ENCODE measurements at regions not wholly inside any gene's neighbourhood (a gene's known extent, or its start where the extent isn't known, plus 50 kb on each side); places are given as distances from the start of the nearest gene placed in this dataset.

DNA sequence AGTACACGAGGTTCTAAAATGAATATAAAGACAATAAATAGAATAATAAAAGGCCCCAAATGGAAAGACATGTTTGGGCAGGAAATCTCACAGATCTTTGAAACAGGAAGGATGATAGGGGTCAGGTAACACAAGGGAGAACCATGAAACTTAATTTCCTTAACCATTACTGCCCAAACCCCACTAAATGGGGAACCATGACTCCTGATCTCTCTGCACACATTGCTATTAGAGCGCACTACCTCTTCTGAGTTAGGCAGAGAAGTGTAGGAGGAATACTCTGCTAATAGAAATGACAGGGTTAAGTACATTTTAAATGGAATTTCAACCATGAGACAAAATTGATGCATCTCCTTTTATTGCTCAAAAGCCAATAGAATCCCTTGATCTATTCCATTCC is 213.7 kb upstream of the SETBP1 start:
- no peak for DNase-seq

GRCh38 chr18:44467718-44468117 is 213.0 kb upstream of the SETBP1 start:
- DNase-seq = no peak

- DNase-seq = no peak
Measured at GRCh38 chr18:44473394-44474066, 207.2 kb upstream of the SETBP1 start.

DNA sequence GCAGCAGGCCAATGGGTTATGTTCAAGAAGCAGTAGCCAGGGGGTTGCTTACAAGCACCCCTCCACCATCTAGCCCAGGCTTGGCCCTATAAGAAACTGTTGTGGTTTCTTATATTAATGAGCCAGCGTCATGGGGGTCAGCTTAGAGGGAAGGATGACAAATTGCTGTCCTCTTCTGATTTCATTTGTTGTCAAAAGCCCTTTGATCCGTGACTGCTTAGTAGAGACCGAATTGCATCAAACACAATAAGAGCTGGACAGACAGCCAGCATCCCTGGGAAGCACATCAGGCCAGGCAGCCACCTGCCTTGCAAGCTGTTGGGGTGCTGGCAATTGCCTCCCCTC is 206.6 kb upstream of the SETBP1 start:
- no peak for DNase-seq

- DNase-seq = no peak
Measured at GRCh38 chr18:44474591-44474990, 206.1 kb upstream of the SETBP1 start.

DNA sequence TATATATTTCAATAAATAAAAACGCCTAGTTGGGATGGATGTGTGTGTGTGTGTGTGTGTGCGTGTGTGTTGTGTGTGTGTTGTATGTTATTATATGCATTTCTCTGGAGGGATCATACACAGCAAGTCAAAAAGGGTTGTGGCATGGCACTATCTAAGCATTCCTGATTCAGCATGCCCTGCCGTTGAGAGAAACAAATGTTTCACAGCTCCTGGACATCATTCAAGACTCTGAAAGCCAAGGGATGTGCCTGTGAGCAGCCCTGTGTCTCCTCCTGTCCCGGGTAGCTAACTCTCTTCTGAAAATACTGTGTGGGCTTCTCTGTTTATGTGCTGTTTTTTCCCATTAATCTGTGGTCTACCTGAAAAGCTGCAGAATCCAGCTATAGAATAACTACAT is 197.9 kb upstream of the SETBP1 start:
- DNase-seq = no peak

- no peak for DNase-seq
Measured at GRCh38 chr18:44495151-44495550, 185.5 kb upstream of the SETBP1 start.

DNA sequence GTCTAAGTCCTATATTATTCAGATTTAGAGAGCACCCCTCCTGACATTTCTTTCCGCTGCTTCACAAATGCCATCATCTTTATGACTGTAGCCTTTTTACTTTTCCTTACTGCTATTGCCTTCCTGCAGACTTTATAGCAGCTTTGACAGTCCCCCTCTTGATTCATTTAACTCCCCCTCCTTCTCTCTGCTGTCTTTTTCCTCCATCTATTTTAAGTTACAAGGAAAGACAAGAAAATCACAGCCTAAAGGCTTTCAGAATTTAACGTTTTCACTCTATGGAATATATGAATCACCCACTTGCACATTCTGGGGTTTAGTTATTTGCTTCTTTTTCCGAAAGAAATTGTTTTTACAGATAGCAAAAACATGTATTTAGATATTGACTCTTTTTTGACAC is 183.4 kb upstream of the SETBP1 start:
- DNase-seq = no peak

GRCh38 chr18:44497757-44498490 is 182.8 kb upstream of the SETBP1 start:
- no peak for DNase-seq

DNA sequence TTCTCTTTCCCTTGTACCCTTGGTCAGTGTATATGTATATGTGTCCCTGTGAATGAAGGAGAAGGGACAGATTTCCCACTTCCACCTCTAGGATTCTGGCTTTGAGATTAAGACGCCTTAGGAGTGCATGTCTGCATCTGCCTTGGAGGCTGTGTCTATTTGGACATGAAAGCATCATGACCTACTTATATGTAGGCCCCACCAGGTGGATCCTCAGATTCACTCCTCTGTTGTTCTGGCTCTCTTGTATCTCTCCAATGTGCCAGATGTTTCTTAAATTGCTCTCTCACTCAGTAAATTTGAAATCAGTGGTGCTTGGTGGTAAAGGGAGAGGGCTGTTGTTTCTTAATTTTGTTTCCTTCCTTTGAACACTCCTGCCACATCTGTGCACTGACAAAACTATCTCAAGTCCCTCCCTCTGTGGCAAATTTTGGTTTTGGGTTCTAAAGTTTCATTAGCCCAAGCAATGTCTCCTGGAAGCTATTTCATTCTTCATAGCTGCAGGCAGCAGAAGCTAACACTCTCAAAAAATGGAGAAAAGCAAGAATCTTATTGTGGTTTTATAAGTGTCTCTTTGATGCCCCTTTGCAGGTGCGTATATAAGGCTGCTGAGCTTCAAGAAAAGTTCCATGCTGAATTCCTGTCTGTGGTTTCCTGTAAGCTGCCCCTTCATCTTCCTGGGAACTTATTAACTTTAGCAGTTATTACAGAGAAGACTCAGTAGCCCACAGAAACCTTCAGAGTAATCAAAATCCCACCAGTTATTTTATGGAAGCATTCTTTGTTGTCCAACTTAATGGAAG is 179.7 kb upstream of the SETBP1 start:
- no peak for DNase-seq

GRCh38 chr18:44502221-44502620 is 178.5 kb upstream of the SETBP1 start:
- DNase-seq = no peak

- DNase-seq = no peak
Measured at GRCh38 chr18:44502790-44503189, 177.9 kb upstream of the SETBP1 start.

GRCh38 chr18:44503854-44504253 is 176.8 kb upstream of the SETBP1 start:
- DNase-seq = no peak

DNA sequence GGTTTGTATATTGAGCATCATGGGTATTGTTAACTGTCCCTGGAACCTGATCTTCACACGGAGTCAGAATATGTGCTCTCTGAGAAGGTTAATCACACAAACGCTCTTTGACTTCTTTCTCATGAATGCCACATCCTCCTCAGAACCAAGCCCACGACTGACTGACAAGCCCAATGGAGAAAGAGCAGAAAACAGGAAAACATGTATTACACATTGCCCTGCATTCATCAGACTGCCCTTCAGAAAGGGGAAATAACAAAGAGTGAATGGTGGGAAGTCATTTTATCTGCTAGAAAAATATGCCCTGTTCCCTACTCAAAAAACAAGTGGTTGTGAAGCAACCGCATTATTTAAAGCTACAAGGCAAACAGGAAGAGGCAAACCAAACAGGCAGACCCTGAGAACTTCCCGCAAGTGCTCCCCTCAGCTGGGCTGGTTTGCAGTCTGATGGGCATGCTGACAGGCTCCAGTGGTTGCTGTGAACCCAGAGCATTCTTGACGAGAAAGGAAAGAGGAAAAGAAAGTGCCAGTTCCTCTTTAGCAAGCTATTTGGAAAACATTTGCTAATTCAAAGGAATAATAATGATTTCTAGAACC is 172.9 kb upstream of the SETBP1 start:
- no peak for DNase-seq

DNA sequence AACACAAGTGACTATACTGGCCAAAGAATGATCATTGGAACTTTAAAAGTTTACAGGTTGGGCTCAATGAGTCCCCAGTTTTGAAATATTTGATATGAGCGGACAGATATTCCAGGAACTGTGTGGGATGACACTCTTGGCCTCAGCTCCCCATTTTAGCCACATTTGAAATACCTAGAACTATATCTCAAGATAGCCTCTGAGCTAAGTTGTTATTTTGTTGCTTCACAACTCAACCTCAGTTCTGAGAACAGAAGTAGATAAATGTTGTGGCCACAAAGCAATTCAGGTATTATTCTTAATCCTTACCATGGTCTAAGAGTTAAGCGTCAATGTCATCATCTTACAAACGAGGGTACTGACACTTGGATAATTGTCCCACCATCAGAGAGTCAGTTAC is 172.2 kb upstream of the SETBP1 start:
- no peak for DNase-seq

DNA sequence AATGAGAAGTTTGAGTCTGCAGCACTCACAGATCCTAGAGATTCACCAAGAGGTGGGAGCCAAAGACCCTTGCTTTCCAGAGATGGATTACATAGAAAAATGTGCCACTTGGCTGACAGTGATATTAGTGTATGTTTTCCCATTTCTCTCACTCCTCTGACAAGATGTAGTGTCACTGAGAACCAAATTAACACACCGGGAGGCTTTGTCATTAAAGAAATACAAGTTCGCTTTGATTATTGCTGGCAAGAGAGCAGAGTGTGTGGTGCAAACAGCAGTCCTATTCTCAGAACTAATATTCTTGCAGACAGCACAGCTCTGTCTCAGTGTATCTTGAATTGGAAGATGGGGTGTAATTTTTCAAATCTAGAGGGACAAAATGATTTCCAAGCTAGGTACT is 171.6 kb upstream of the SETBP1 start:
- no peak for DNase-seq

GRCh38 chr18:44510390-44510789 is 170.3 kb upstream of the SETBP1 start:
- no peak for DNase-seq

- DNase-seq = no peak
Measured at GRCh38 chr18:44513233-44513632, 167.5 kb upstream of the SETBP1 start.

GRCh38 chr18:44514106-44514505 is 166.6 kb upstream of the SETBP1 start:
- DNase-seq = no peak

GRCh38 chr18:44514766-44515165 is 165.9 kb upstream of the SETBP1 start:
- no peak for DNase-seq

GRCh38 chr18:44516450-44516849 is 164.2 kb upstream of the SETBP1 start:
- DNase-seq = no peak

DNA sequence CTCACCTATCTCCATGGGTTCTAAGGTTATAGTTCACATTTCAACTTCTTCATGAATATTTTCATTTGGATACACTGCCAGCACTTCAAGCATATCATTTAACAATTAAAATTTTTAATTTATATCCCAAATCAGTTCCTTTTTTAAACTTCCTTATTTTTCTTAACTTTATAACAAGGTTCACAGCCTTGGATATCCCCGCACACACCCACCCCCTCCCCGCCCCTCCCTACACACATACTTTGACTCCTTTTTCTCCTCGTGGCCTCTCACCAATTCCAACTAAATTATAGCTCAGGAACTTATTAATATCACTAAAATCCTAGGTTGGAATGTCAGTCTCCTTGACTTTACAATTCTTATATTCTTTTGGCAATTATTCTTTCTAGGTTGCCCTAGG is 163.6 kb upstream of the SETBP1 start:
- DNase-seq = no peak

DNA sequence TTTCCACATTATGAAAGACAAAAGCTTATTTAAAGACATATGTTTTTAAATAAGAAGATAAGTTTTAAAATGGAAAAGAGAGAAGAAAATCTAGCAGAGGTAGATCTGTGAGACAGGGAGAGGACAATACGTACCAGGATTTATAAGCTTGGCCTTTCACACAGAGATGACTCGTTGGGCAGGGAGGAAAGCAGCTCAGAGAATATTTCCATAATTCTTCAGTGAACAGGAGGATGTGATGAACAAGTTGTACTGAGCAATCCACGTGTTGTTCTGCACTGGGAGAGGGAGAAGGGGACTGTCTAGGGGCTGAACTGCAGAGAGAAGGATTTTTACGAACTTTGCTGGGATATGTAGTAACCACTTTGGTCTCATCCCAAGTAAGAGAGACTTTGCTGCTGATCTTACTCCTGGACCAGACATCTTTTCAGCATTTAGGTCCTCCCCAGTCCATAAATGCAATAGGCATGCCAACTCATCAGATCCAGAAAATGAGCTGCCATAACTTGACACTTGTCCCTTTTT is 162.5 kb upstream of the SETBP1 start:
- DNase-seq = no peak

Measured in NCI-H1694 (cell line).